HG03280 (cell line): ENCODE measurements at regions not wholly inside any gene's neighbourhood (a gene's known extent, or its start where the extent isn't known, plus 50 kb on each side); places are given as distances from the start of the nearest gene placed in this dataset.

Source experiments
- ATAC-seq: cut with Tn5 transposase; IDR thresholded peaks from one replicate; pipeline ENCODE4 v1.9.1; 2021; ENCODE audit warnings: mild to moderate bottlenecking, moderate library complexity; ENCODE audit not compliant: unreplicated experiment

GRCh38 chr7:18354108-18355085 is 141.2 kb upstream of the HDAC9 start:
- no peak for ATAC-seq

DNA sequence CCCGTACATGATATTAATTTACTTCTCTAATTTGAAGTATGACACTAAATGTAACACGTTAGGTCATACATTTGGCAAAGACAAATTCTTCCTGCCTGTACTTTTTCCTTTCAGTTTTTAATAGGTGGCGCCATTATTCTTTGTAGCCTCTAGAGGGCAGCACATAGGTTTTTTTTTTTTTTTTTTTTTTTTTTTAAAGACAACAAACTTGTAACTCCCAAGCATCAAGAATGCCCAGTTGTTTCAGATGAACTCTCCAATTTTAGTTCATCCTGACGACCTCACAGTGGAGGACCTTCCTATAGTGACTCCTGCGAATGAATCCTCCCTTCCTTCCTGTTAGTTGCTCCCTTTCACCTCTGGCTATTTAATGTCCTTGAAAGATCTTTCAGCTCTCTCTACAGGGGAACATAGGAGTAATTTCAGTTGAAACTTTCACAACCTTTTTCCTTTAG is 139.3 kb upstream of the HDAC9 start:
- ATAC-seq: peak; percentile 42

- ATAC-seq: peak; percentile 45
Measured at GRCh38 chr7:18357691-18358090, 137.9 kb upstream of the HDAC9 start.

DNA sequence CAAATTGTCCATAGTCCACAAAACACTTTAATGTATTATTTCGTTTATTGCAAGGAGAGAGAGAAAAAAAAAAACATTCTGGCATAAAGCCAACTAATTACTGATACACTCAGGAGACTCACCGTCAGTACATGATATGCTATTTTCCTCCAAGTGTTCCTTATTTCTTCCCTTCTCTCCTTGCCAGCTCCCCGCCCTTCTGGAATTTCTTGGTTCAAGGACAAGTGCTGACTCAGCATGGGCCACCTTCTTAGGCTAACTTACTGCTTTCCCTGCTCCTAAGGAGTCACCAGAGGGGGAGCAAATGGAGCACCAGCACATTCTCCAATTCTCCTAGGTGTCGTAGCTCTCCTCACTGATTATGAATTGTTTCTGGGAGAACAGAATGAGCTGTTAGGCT is 133.8 kb upstream of the HDAC9 start:
- ATAC-seq: no peak

DNA sequence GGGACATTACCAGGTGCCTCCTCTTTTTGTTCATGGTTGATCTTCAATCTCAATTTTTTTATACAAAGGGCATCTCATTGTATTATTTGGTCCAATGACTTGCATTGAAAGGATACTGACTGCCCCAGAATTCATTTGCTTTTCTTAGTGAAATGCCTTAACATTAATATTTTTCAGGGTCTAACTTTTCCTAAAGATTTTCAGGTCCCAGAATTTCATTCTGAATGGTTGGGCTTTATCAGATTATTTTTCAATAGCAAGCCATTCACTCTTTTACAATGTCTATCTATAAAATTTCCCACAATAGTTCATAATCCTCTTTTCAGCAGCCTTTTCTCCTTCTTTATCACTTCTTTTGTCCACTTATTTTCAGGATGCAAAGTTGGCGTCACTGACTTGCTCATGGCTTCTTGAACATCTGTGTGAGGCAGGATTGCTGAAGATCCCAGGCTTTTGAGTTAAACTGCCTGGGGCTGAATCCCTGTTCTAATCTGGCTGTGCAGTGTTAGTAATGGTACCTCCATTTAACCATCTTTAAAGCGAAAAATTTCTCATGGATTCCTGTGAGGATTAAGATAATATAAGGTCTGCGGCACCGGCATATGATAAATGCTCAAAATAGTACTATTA is 131.7 kb upstream of the HDAC9 start:
- no peak for ATAC-seq

DNA sequence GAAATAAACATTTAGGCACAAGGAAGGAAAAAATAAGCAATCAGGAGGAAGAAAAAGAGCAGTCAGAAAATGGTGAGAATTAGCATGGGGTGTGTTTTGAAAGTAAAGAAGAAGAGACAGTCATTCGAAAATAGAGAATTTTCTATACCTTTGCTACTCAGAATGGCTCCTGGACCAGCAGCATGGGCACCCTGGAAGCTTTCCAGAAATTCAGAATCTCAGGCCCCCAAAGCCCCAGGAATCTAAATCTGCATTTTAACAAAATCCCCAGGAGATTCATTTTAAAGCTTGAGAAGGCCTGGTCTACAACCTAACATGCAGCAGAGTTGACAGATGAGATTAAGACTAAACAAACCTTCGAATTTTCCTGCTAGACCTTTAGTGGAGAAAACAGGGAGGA is 131.2 kb upstream of the HDAC9 start:
- no peak for ATAC-seq

DNA sequence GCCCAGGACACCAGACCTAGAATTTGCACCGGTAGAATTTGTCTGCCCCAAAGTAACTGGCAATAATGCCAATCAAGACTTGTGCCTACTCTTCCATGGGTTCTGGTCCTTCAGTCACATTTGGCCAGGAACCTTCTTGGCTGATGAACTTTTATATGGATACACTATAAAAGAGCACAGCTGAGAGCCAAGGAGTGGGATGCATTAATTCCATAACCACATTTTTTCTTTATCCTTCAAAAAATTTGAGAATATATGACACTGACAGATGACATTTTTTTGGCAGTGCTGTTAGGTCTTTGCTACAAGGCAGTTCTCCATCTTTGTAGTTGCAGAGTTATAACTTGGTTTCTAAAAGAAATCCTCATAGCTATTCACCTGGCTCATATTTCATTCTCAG is 129.2 kb upstream of the HDAC9 start:
- no peak for ATAC-seq

- ATAC-seq: no peak
Measured at GRCh38 chr7:18369011-18369410, 126.5 kb upstream of the HDAC9 start.

GRCh38 chr7:18370633-18371032 is 124.9 kb upstream of the HDAC9 start:
- ATAC-seq: no peak

GRCh38 chr7:18378989-18379605 is 116.5 kb upstream of the HDAC9 start:
- ATAC-seq: no peak

GRCh38 chr7:18384491-18385143 is 110.9 kb upstream of the HDAC9 start:
- ATAC-seq: no peak

- no peak for ATAC-seq
Measured at GRCh38 chr7:18386607-18387006, 108.9 kb upstream of the HDAC9 start.

- no peak for ATAC-seq
Measured at GRCh38 chr7:18387191-18387735, 108.3 kb upstream of the HDAC9 start.

GRCh38 chr7:18390535-18390907 is 105.0 kb upstream of the HDAC9 start:
- ATAC-seq: peak; percentile 41

GRCh38 chr7:18393465-18394118 is 102.0 kb upstream of the HDAC9 start:
- no peak for ATAC-seq

DNA sequence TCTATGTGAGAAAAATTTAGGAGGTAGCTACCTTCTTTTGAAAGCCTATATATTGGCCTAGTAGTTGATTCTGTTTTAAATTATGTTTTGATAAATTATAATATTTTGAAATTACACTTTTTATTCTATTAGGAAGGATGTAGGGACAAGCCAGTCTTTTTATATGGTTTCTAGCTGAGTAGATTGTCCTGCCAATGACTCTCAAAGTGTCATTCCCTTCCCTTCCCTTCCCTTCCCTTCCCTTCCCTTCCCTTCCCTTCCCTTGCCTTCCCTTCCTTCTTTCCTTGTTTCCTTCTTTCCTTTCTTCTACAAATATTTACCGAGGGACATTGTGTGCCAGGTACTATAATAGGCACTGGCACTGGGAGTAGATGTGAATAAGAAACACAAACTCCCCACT is 99.7 kb upstream of the HDAC9 start:
- ATAC-seq: no peak

DNA sequence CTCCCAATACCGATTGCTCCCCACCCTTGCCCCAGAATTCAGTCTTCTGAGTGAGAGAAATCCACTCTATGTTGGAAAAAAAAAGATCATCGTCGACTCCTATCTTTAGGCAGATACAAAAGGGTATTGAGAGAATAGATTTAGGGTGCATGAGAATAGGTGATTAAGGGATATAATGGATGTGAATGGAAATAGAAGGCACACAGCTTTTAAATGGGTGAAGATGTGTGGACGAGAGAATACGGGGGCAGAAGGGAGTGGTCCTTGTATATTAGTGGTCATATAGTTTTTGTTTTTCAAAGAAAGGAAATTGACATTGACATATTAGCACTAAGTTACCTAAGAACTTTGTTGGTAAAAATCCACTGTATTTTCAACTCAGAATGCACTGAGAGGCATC is 98.6 kb upstream of the HDAC9 start:
- no peak for ATAC-seq

DNA sequence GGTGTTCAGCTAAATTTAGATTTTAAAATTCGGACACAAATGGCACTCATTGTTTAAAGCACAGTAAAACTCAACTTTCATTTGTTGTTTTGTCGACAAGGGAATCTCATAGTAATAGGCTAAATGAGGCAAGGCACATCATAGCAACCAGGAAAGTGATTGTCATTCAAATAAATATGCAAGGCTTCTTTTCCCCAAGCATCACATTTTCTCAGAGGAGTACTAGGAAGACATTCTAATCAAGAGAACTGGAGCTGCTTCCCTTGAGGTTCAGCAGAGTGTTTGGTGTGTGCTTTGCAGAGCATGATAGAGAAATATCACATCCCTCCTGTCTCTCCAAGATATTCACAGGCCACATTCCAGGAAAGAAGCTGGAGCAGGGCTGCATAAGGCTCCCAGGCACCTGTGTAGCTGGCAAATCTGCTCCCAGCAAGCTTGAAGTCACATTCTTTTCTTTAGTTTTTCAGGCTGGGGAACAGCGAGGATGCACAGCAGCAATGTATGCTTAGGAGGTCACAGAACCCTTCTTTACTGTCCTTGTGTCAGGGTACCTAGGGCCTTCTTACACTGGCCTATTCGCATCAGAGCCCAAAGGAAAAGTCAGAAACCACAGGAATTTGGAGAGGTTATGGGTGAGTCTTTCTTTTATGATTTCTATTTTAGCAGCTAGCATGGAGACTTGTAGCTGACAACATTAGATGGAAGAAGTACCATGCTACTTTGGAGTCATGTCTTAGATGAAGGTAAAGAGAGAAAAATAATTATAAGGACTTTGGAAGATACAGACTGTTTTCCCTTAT is 95.9 kb upstream of the HDAC9 start:
- ATAC-seq: no peak

DNA sequence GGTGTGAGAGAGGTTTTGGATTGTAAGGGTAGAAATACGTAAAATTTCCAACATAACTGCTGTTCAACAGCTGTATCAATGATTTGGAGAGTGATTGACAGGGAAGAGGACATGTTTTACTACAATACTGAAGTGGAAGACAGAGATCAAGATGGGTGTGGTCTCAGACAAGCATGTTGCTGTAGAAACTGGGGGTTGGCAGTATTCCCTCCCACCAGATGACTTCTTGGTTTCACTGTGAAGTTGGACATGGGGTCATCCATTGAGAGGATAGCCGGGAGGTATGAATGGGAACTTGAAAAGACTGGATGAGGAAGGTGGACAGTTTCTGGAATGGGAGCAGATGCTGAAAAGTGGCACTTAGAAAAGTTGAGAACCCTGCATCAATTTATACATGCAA is 95.3 kb upstream of the HDAC9 start:
- no peak for ATAC-seq

GRCh38 chr7:18400726-18401125 is 94.8 kb upstream of the HDAC9 start:
- ATAC-seq: no peak
